ENCODE measurements at regions not wholly inside any gene's neighbourhood (a gene's known extent, or its start where the extent isn't known, plus 50 kb on each side); places are given as distances from the start of the nearest gene placed in this dataset.
"Not testable (repeated sequence)": the region's sequence is repeated elsewhere in the genome, so short reads cannot be mapped to it uniquely, and the experiment has no call there.

DNA sequence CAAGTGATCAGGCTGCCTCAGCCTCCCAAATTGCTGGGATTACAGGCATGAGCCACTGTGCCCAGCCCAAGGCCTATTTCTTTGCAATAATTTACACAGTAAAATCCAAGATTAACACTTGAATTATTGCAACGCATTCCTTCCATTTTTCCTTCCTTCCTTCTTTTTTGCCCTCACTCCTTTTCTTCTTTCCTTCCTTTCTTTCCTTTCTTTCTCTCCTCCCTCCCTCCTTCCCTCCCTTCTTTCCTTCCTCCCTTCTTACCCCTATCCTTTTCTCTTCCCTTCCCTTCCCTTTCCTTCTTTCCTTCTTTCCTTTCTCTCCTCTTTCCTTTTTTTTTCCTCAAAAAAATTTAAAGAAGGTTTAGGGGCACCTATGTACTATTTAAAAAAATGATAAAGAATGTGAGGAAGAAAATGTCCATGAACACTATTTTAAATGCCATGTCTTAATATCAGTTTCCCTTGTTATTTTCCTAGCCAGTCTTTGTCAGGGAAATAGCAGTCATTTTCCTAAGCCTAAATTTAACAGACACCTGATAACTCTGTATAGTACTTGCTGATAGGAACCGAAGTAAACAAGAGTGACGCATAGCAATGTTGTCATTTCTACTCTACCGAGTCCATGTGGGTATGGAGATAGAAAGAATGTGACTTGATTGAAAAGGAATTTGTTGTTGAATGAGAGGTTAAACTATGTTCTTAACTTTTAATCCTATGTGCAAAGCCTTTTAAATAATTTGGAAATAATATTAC lies 79.8 kb upstream of the HMCN1 start:
- H3K36me3 ChIP-seq (ENCODE audit: insufficient read depth, low read length), result no peaks in the 10 kb centered on the region
- H3K4me3 ChIP-seq (ENCODE audit: low read length), result no peak overlapping the region
- H3K27me3 ChIP-seq (ENCODE audit: insufficient read depth, low read length), result no peaks in the 10 kb centered on the region
- no peak overlapping the region for H2AFZ ChIP-seq (ENCODE audit: low read depth, low read length)
- peaks cover 3% of the 10 kb centered on the region for H3K9me3 ChIP-seq (ENCODE audit: low read length)
- H3K4me1 ChIP-seq (ENCODE audit: insufficient read depth, low read length), result no peaks in the 10 kb centered on the region

- no peaks in the 10 kb centered on the region for H3K4me1 ChIP-seq (ENCODE audit: insufficient read depth, low read length)
- no peaks in the 10 kb centered on the region for H3K36me3 ChIP-seq (ENCODE audit: insufficient read depth, low read length)
- no peak overlapping the region for H3K4me3 ChIP-seq (ENCODE audit: low read length)
- H3K27me3 ChIP-seq (ENCODE audit: insufficient read depth, low read length), result no peaks in the 10 kb centered on the region
- H2AFZ ChIP-seq (ENCODE audit: low read depth, low read length), result no peak overlapping the region
- peaks cover 6% of the 10 kb centered on the region for H3K9me3 ChIP-seq (ENCODE audit: low read length)
These were observed 80.6 kb upstream of the HMCN1 start for GRCh38 chr1:185653615-185654014.

DNA sequence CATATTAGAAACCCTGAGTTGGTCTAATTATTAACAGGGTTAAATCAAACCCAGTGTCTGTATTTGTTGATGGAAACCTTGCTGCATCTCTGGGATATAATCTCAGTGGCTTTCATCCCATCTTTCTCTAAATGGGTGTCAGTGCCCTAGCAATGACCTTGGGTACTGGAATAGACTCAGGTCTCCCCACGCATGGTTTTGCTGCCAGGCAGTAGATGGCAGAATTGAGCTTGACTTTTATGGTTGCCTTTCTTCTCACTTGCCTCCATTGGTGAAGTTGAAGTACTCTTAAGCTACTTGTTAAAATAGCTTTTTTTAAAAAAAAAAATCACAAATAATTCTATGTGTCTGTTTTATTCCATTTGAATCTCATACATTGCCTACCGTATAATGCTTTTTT lies 81.8 kb upstream of the HMCN1 start:
- Histone ChIP-seq H3K27me3 (ENCODE audit: insufficient read depth, low read length) (no peaks in the 10 kb centered on the region), H2AFZ (ENCODE audit: low read depth, low read length) (no peak overlapping the region), H3K4me3 (ENCODE audit: low read length) (no peak overlapping the region), H3K9me3 (ENCODE audit: low read length) (peaks cover 6% of the 10 kb centered on the region), H3K4me1 (ENCODE audit: insufficient read depth, low read length) (no peaks in the 10 kb centered on the region), H3K36me3 (ENCODE audit: insufficient read depth, low read length) (no peaks in the 10 kb centered on the region)

GRCh38 chr1:185650602-185651230 lies 83.5 kb upstream of the HMCN1 start:
- Histone ChIP-seq H3K36me3 (ENCODE audit: insufficient read depth, low read length) (no peaks in the 10 kb centered on the region), H3K4me1 (ENCODE audit: insufficient read depth, low read length) (peaks cover 14% of the 10 kb centered on the region), H3K27me3 (ENCODE audit: insufficient read depth, low read length) (no peaks in the 10 kb centered on the region), H3K9me3 (ENCODE audit: low read length) (peaks cover 6% of the 10 kb centered on the region), H3K4me3 (ENCODE audit: low read length) (no peak overlapping the region), H2AFZ (ENCODE audit: low read depth, low read length) (no peak overlapping the region)

DNA sequence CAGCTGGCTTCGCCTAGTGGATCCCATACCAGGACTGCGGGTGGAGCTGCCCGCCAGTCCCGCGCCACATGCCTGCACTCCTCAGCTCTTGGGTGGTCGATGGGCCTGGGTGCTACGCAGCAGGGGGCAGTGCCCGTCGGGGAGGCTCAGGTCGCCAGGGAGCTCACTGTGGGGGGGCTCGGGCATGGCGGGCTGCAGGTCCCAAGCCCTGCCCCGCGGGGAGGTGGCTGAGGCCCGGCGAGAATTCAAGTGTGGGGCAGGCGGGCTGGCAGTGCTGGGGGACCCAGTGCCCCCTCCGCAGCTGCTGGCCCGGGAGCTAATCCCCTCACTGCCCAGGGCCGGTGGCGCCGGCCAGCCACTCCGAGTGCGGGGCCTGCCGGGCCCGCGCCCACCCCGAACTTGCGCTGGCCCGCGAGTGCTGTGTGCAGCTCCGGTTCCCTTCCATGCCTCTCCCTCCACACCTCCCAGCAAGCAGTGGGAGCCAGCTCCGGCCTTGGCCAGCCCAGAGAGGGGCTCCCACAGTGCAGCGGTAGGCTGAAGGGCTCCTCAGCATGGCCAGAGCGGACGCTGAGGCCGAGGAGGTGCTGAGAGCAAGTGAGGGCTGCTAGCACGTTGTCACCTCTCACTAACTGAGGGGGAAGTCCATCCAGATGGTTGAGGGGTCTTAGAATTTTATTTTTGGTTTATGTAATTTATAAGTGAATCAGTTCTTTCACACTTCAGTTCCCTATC lies 85.2 kb upstream of the HMCN1 start:
- Histone ChIP-seq H3K27me3 (ENCODE audit: insufficient read depth, low read length) (no peaks in the 10 kb centered on the region), H3K4me1 (ENCODE audit: insufficient read depth, low read length) (peaks cover 23% of the 10 kb centered on the region), H3K36me3 (ENCODE audit: insufficient read depth, low read length) (no peaks in the 10 kb centered on the region), H3K4me3 (ENCODE audit: low read length) (no peak overlapping the region), H2AFZ (ENCODE audit: low read depth, low read length) (no peak overlapping the region), H3K9me3 (ENCODE audit: low read length) (peaks cover 6% of the 10 kb centered on the region)

GRCh38 chr1:185647597-185648267 lies 86.5 kb upstream of the HMCN1 start:
- not testable (repeated sequence) for H3K9me3 ChIP-seq (ENCODE audit: low read length); H3K27me3 ChIP-seq (ENCODE audit: insufficient read depth, low read length); H2AFZ ChIP-seq (ENCODE audit: low read depth, low read length); H3K36me3 ChIP-seq (ENCODE audit: insufficient read depth, low read length); H3K4me3 ChIP-seq (ENCODE audit: low read length)
- H3K4me1 ChIP-seq (ENCODE audit: insufficient read depth, low read length), result peaks cover 23% of the 10 kb centered on the region

- H3K4me3 ChIP-seq (ENCODE audit: low read length), result peak overlapping the region; percentile 21
These were observed 87.9 kb upstream of the HMCN1 start for GRCh38 chr1:185646202-185646683.

DNA sequence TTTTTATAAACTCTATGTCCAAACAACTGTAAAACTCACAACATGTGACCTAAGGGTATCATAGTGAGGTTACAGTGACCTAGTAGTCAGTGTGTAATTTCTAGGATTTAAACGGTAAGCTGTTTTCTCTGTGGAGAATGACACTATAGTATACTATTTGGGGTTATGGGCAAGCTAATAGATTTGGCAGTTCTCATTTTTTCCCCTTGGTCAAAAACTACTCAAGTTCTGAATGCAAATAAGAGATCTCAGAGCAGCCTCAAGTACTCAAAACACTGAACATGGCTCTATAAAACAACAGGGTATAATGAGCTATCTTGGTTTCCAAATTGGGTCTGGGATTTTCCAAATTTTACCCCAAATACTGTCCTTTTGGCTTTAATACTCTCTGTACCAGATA lies 88.5 kb upstream of the HMCN1 start:
- Histone ChIP-seq H3K27me3 (ENCODE audit: insufficient read depth, low read length) (no peaks in the 10 kb centered on the region), H2AFZ (ENCODE audit: low read depth, low read length) (peak overlapping the region; percentile 48), H3K4me1 (ENCODE audit: insufficient read depth, low read length) (peaks cover 23% of the 10 kb centered on the region), H3K4me3 (ENCODE audit: low read length) (no peak overlapping the region), H3K36me3 (ENCODE audit: insufficient read depth, low read length) (no peaks in the 10 kb centered on the region), H3K9me3 (ENCODE audit: low read length) (peaks cover 6% of the 10 kb centered on the region)

More at GRCh38 chr1:185646202-185646683, 87.9 kb upstream of the HMCN1 start:
- H3K9me3 ChIP-seq (ENCODE audit: low read length), result peaks cover 6% of the 10 kb centered on the region
- H2AFZ ChIP-seq (ENCODE audit: low read depth, low read length), result peak overlapping the region; percentile 48
- no peaks in the 10 kb centered on the region for H3K36me3 ChIP-seq (ENCODE audit: insufficient read depth, low read length)
- H3K4me1 ChIP-seq (ENCODE audit: insufficient read depth, low read length), result peaks cover 23% of the 10 kb centered on the region
- no peaks in the 10 kb centered on the region for H3K27me3 ChIP-seq (ENCODE audit: insufficient read depth, low read length)

- Histone ChIP-seq H3K9me3 (ENCODE audit: low read length) (peaks cover 6% of the 10 kb centered on the region), H3K27me3 (ENCODE audit: insufficient read depth, low read length) (no peaks in the 10 kb centered on the region), H2AFZ (ENCODE audit: low read depth, low read length) (peak overlapping the region; percentile 10), H3K4me3 (ENCODE audit: low read length) (no peak overlapping the region), H3K36me3 (ENCODE audit: insufficient read depth, low read length) (no peaks in the 10 kb centered on the region), H3K4me1 (ENCODE audit: insufficient read depth, low read length) (peaks cover 23% of the 10 kb centered on the region)
These were observed 89.0 kb upstream of the HMCN1 start for GRCh38 chr1:185645162-185645640.

DNA sequence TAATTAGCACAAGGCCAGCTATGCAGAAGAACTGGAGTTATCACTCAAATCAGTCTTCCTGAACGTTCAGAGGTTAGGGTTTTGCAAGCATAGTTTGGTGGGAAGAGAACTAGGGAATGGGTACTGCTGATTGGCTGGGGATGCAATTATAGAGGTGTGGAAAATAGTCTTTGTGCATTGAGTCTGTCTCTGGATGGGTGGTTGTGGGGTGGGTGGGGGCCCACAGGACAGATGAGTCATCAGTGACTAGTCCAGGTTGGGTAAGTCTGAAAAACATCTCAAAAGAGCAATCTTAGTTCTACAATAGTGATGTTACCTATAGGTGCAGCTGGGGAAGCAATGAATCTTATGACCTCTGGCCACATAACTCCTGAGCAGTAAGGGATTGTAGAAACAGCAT lies 89.7 kb upstream of the HMCN1 start:
- Histone ChIP-seq H3K27me3 (ENCODE audit: insufficient read depth, low read length) (no peaks in the 10 kb centered on the region), H3K4me1 (ENCODE audit: insufficient read depth, low read length) (peaks cover 23% of the 10 kb centered on the region), H3K9me3 (ENCODE audit: low read length) (peaks cover 5% of the 10 kb centered on the region), H2AFZ (ENCODE audit: low read depth, low read length) (no peak overlapping the region), H3K36me3 (ENCODE audit: insufficient read depth, low read length) (no peaks in the 10 kb centered on the region), H3K4me3 (ENCODE audit: low read length) (no peak overlapping the region)

- Histone ChIP-seq H3K36me3 (ENCODE audit: insufficient read depth, low read length) (no peaks in the 10 kb centered on the region), H2AFZ (ENCODE audit: low read depth, low read length) (no peak overlapping the region), H3K9me3 (ENCODE audit: low read length) (peaks cover 4% of the 10 kb centered on the region), H3K27me3 (ENCODE audit: insufficient read depth, low read length) (no peaks in the 10 kb centered on the region), H3K4me3 (ENCODE audit: low read length) (no peak overlapping the region), H3K4me1 (ENCODE audit: insufficient read depth, low read length) (no peaks in the 10 kb centered on the region)
These were observed 97.3 kb upstream of the HMCN1 start for GRCh38 chr1:185636848-185637247.

DNA sequence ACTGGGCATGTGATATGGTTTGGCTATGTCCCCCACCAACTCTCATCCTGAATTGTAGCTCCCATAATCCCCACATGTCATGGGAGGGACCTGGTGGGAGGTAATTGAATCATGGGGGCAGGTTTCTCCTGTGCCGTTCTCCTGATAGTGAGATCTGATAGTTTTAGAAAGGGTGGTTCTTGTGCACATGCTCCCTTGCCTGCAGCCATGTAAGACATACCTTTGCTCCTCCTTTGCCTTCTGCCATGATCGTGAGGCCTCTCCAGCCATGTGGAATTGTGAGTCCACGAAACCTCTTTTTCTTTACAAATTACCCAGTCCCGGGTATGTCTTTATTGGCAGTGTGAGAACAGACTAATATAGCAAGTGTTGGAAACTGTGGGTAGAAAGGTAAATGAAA lies 99.5 kb upstream of the HMCN1 start:
- Histone ChIP-seq H3K4me1 (ENCODE audit: insufficient read depth, low read length) (no peaks in the 10 kb centered on the region), H3K9me3 (ENCODE audit: low read length) (peaks cover 4% of the 10 kb centered on the region), H3K36me3 (ENCODE audit: insufficient read depth, low read length) (no peaks in the 10 kb centered on the region), H2AFZ (ENCODE audit: low read depth, low read length) (no peak overlapping the region), H3K27me3 (ENCODE audit: insufficient read depth, low read length) (no peaks in the 10 kb centered on the region), H3K4me3 (ENCODE audit: low read length) (no peak overlapping the region)

All from neuron (in vitro differentiated cells).